HUDEP-2 (cell line): ENCODE measurements at regions not wholly inside any gene's neighbourhood (a gene's known extent, or its start where the extent isn't known, plus 50 kb on each side); places are given as distances from the start of the nearest gene placed in this dataset.

ENCODE experiments used
- DNase-seq, 76 experiments: peaks; one replicate each; lab custom pipeline; 2025; ENCODE audit not compliant: unreplicated experiment in 76 of 76; lab: John Stamatoyannopoulos, UW

GRCh38 chr13:106183410-106184065 lies 351.9 kb downstream of the EFNB2 start:
- DNase-seq = no peak

- no peak for DNase-seq
Measured at GRCh38 chr13:106182404-106182803, 353.1 kb downstream of the EFNB2 start.

- no peak for DNase-seq
Measured at GRCh38 chr13:106178816-106179215, 356.6 kb downstream of the EFNB2 start.

GRCh38 chr13:106177146-106177545 lies 358.3 kb downstream of the EFNB2 start:
- DNase-seq = no peak

- no peak for DNase-seq
Measured at GRCh38 chr13:106176117-106176516, 359.3 kb downstream of the EFNB2 start.

GRCh38 chr13:106173891-106174610 lies 361.4 kb downstream of the EFNB2 start:
- no peak for DNase-seq

- DNase-seq = no peak
Measured at GRCh38 chr13:106173346-106173745, 362.1 kb downstream of the EFNB2 start.

GRCh38 chr13:106172176-106172905 lies 363.1 kb downstream of the EFNB2 start:
- DNase-seq = no peak

- no peak for DNase-seq
Measured at GRCh38 chr13:106163426-106163825, 372.0 kb downstream of the EFNB2 start.

GRCh38 chr13:106161146-106161545 lies 374.3 kb downstream of the EFNB2 start:
- DNase-seq = no peak

GRCh38 chr13:106159295-106160195 lies 375.9 kb downstream of the EFNB2 start:
- DNase-seq = no peak

- DNase-seq = no peak
Measured at GRCh38 chr13:106156468-106156867, 379.0 kb downstream of the EFNB2 start.

GRCh38 chr13:106155411-106155810 lies 380.1 kb downstream of the EFNB2 start:
- no peak for DNase-seq

- DNase-seq = no peak
Measured at GRCh38 chr13:106153876-106154275, 381.6 kb downstream of the EFNB2 start.

GRCh38 chr13:106153041-106153440 lies 382.4 kb downstream of the EFNB2 start:
- no peak for DNase-seq

GRCh38 chr13:106152047-106152446 lies 383.4 kb downstream of the EFNB2 start:
- no peak for DNase-seq

- no peak for DNase-seq
Measured at GRCh38 chr13:106151056-106151699, 384.3 kb downstream of the EFNB2 start.

GRCh38 chr13:106145997-106146864 lies 389.2 kb downstream of the EFNB2 start:
- no peak for DNase-seq

- no peak for DNase-seq
Measured at GRCh38 chr13:106145070-106145469, 390.4 kb downstream of the EFNB2 start.
